ENCODE measurements at regions not wholly inside any gene's neighbourhood (a gene's known extent, or its start where the extent isn't known, plus 50 kb on each side); places are given as distances from the start of the nearest gene placed in this dataset.

DNA sequence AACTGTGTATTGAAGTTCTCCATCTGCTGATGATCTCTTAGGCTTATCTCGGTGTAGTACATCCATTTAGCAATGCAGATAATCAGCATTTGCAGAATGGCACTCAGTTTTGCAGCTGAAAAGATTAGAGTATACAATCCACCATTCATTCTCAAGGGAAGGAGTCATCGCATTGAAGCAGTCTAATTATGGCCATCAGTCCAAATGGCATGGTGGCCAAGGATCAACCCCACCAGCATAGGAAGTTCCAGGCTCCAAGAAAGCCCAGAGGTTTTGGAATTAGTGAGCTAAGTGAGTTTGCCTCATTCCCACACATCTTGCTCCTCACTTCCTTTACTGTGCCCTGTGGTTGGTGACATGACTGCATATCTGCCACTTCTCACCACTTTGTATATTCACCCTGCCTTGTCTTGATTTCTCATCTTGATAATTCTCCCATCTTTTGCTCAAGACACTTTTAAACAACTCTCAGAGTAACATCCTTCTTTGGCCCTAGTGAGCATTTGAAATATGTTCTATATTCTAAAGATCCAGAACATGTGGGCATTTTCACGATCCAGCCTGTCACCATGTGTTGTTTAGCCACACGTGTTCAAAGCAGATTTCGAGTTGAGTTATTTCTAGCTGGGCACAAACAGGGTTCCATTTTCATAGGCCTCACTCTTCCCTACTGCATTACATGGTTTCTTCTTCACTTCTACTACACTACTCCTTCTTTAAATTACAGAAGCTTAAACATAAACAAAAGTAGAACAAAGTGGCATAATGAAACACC, 1119.8 kb downstream of the TSN start:
- H3K4ac ChIP-seq (replicated peaks; ENCODE audit: insufficient read length, low read depth, low read length), result no peak overlapping the region
- H3K4me3 ChIP-seq (ENCODE audit: extremely low read depth in 1 of 4, insufficient read depth in 2 of 4, low read depth in 3 of 4, low read length in 4 of 4), result no peak overlapping the region
- ChIA-PET POLR2A (ENCODE audit: partially characterized antibody) (no interaction called here), CTCF (ENCODE audit: partially characterized antibody) (no interaction called here)
- H3K14ac ChIP-seq (ENCODE audit: insufficient read length), result no peak overlapping the region
- no peaks in the 10 kb centered on the region; a peak in 1 of 8 replicates for H3K36me3 ChIP-seq (ENCODE audit: control insufficient read depth in 2 of 4, insufficient read depth in 4 of 4, low read length in 3 of 4)
- no peak overlapping the region for H3K18ac ChIP-seq (ENCODE audit: extremely low read depth, low read length)
- 94% methylated on average over 5 of the region's 5 CpGs; no CpG with 5 or more reads in 1 of the 2 experiments for WGBS, 2 experiments (ENCODE audit: extremely low coverage in 1 of 2, insufficient coverage in 1 of 2, insufficient read length in 1 of 2, insufficient replicate concordance in 2 of 2, low coverage in 1 of 2, low lambda C conversion rate in 2 of 2, missing lambda C conversion rate in 1 of 2)
- H4K91ac ChIP-seq (replicated peaks; ENCODE audit: insufficient read length, low read length), result no peak overlapping the region
- H2AK5ac ChIP-seq (ENCODE audit: low read depth, low read length), result no peak overlapping the region
- H4K8ac ChIP-seq (ENCODE audit: extremely low read depth, insufficient read depth, low read length), result no peak overlapping the region
- H2BK12ac ChIP-seq (ENCODE audit: low read depth, low read length), result no peak overlapping the region
- no peaks in the 10 kb centered on the region for H3K27me3 ChIP-seq (replicated peaks in 1 of 4; ENCODE audit: control insufficient read depth in 3 of 4, extremely low read depth in 1 of 4, insufficient read depth in 3 of 4, low read length in 3 of 4)
- no peaks in the 10 kb centered on the region for H3K79me2 ChIP-seq (ENCODE audit: control insufficient read depth in 1 of 2, insufficient read depth in 2 of 2, low read length in 2 of 2)
- no peak overlapping the region for H4K5ac ChIP-seq (ENCODE audit: insufficient read length, low read depth, low read length)
- H3K23me2 ChIP-seq (ENCODE audit: low read depth, low read length), result no peaks in the 10 kb centered on the region
- no peak overlapping the region for H2BK5ac ChIP-seq (ENCODE audit: low read depth, low read length)
- H3K56ac ChIP-seq (replicated peaks; ENCODE audit: insufficient read length, low read depth, low read length), result no peak overlapping the region
- H3K79me1 ChIP-seq (ENCODE audit: low read depth, low read length), result no peaks in the 10 kb centered on the region
- H3K4me2 ChIP-seq (ENCODE audit: insufficient read depth in 1 of 2, low read depth in 2 of 2, low read length in 2 of 2), result no peak overlapping the region
- no peak overlapping the region for H3K27ac ChIP-seq (ENCODE audit: low read depth, low read length)
- H3K4me1 ChIP-seq (replicated peaks in 1 of 4; ENCODE audit: control insufficient read depth in 3 of 4, insufficient read depth in 4 of 4, low read length in 3 of 4), result no peaks in the 10 kb centered on the region
- no peak overlapping the region for H2AFZ ChIP-seq (ENCODE audit: low read length)
- H3K9me3 ChIP-seq (ENCODE audit: insufficient read depth in 2 of 2, low read depth in 1 of 2, low read length in 1 of 2), result no peaks in the 10 kb centered on the region
- no peak overlapping the region for H2BK15ac ChIP-seq (ENCODE audit: low read length)
- no peak overlapping the region for H3K23ac ChIP-seq (ENCODE audit: insufficient read length)
- H4K20me1 ChIP-seq (replicated peaks in 1 of 2; ENCODE audit: control insufficient read depth in 1 of 2, insufficient read depth in 2 of 2, low read length in 2 of 2), result no peaks in the 10 kb centered on the region
- TF ChIP-seq, protein P1, sequence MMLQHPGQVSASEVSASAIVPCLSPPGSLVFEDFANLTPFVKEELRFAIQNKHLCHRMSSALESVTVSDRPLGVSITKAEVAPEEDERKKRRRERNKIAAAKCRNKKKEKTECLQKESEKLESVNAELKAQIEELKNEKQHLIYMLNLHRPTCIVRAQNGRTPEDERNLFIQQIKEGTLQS (IDR thresholded peaks at IDR 0.05; ENCODE audit: insufficient read depth, low read depth, low read length), result no peak
- no peak for TF ChIP-seq BRCA1 (IDR thresholded peaks at IDR 0.05; ENCODE audit: low read depth, low read length)
- no peak for TF ChIP-seq GABPA (IDR thresholded peaks at IDR 0.05; ENCODE audit: borderline replicate concordance, insufficient read depth, low read length)
- no peak overlapping the region for H2BK20ac ChIP-seq (ENCODE audit: low read length)
- H3K9ac ChIP-seq (replicated peaks in 1 of 4; ENCODE audit: extremely low read depth in 1 of 4, low read depth in 3 of 4, low read length in 3 of 4), result no peak overlapping the region
- FAIRE-seq (no peak), DNase-seq (ENCODE audit: low read depth in 1 of 2, low spot score in 2 of 2) (no peak)
- H2BK120ac ChIP-seq (replicated peaks; ENCODE audit: low read depth, low read length), result no peak overlapping the region
